Kidney tubule cell (primary cell): ENCODE measurements at regions not wholly inside any gene's neighbourhood (a gene's known extent, or its start where the extent isn't known, plus 50 kb on each side); places are given as distances from the start of the nearest gene placed in this dataset.
"Not testable (repeated sequence)": the region's sequence is repeated elsewhere in the genome, so short reads cannot be mapped to it uniquely, and the experiment has no call there.

ENCODE experiments used
- DNase-seq: peaks from one replicate; pipeline ENCODE4 v3.0.0-alpha.2; 2018; ENCODE audit warnings: low spot score

- no peak for DNase-seq
Measured at GRCh38 chr2:113838744-113839444, 51.0 kb upstream of the ACTR3 start.

GRCh38 chr2:113838277-113838676 lies 51.6 kb upstream of the ACTR3 start:
- no peak for DNase-seq

- peak; percentile 90 for DNase-seq
Measured at GRCh38 chr2:113834051-113834730, 55.7 kb upstream of the ACTR3 start.

GRCh38 chr2:113832795-113833290 lies 57.0 kb upstream of the ACTR3 start:
- DNase-seq: no peak

- DNase-seq: peak; percentile 75
Measured at GRCh38 chr2:113831161-113831560, 58.7 kb upstream of the ACTR3 start.

GRCh38 chr2:113829761-113830160 lies 60.1 kb upstream of the ACTR3 start:
- DNase-seq: no peak

- no peak for DNase-seq
Measured at GRCh38 chr2:113829270-113829669, 60.6 kb upstream of the ACTR3 start.

- no peak for DNase-seq
Measured at GRCh38 chr2:113828049-113828742, 61.7 kb upstream of the ACTR3 start.

GRCh38 chr2:113827426-113827825 lies 62.5 kb upstream of the ACTR3 start:
- DNase-seq: no peak

GRCh38 chr2:113826346-113827285 lies 63.3 kb upstream of the ACTR3 start:
- DNase-seq: no peak

GRCh38 chr2:113823716-113824595 lies 65.9 kb upstream of the ACTR3 start:
- no peak for DNase-seq

- peak; percentile 81 for DNase-seq
Measured at GRCh38 chr2:113822087-113822815, 65.8 kb upstream of the SLC35F5 start.

GRCh38 chr2:113818382-113818951 lies 62.0 kb upstream of the SLC35F5 start:
- peak; percentile 100 for DNase-seq

- not testable (repeated sequence) for DNase-seq
Measured at GRCh38 chr2:113813396-113813795, 57.0 kb upstream of the SLC35F5 start.

GRCh38 chr2:113812204-113812603 lies 55.8 kb upstream of the SLC35F5 start:
- no peak for DNase-seq

GRCh38 chr2:113809076-113809736 lies 52.8 kb upstream of the SLC35F5 start:
- DNase-seq: no peak

GRCh38 chr2:113807721-113808120 lies 51.3 kb upstream of the SLC35F5 start:
- no peak for DNase-seq

GRCh38 chr2:113806217-113806913 lies 49.9 kb upstream of the SLC35F5 start:
- DNase-seq: no peak
